Upper lobe of left lung (tissue), 6 donors: ENCODE measurements at regions not wholly inside any gene's neighbourhood (a gene's known extent, or its start where the extent isn't known, plus 50 kb on each side); places are given as distances from the start of the nearest gene placed in this dataset.

Experiments used
- ATAC-seq, 2 donors: fragments of 200-7000 bp; cut with Tn5 transposase; one replicate each; pipeline ENCODE4 v1.9.1; 2022; ENCODE audit warnings: mild to moderate bottlenecking in 2 of 2, moderate library complexity in 2 of 2; ENCODE audit not compliant: low FRiP score in 2 of 2
- DNase-seq, 2 donors: peaks; one replicate each; pipeline ENCODE4 v3.0.0-alpha.2; 2019 to 2020
- H3K27ac ChIP-seq, 4 donors: fragments of 200-600 bp; sonication (generic); one replicate each; pipeline ENCODE4 v1.5.1; 2016 to 2019
- H3K27me3 ChIP-seq, 4 donors: fragments of 200-600 bp; sonication (generic); one replicate each; pipeline ENCODE4 v1.5.1; 2017 to 2019
- H3K36me3 ChIP-seq, 4 donors: fragments of 200-600 bp; sonication (generic); one replicate each; pipeline ENCODE4 v1.5.1; 2016 to 2019
- H3K4me1 ChIP-seq, 4 donors: fragments of 200-600 bp; sonication (generic); one replicate each; pipeline ENCODE4 v1.5.1; 2018 to 2019
- H3K4me3 ChIP-seq, 4 donors: fragments of 200-600 bp; sonication (generic); one replicate each; pipeline ENCODE4 v1.5.1; 2017 to 2019; ENCODE audit warnings: mild to moderate bottlenecking in 2 of 4, moderate library complexity in 1 of 4
- H3K9me3 ChIP-seq, 4 donors: fragments of 200-600 bp; sonication (generic); one replicate each; pipeline ENCODE4 v1.5.1; 2018 to 2019
- EP300 ChIP-seq, 4 donors: sonication (generic); formaldehyde crosslinking; IDR thresholded peaks; one replicate each; pipeline ENCODE4 v1.5.1; 2017; ENCODE audit warnings: antibody characterized with exemption in 4 of 4, control low read depth in 2 of 4
- POLR2A ChIP-seq, 4 donors: fragments of 450-650 bp; IDR thresholded peaks; one replicate each; pipeline ENCODE4 v1.5.1; 2016 to 2017; ENCODE audit warnings: antibody characterized with exemption in 4 of 4, mild to moderate bottlenecking in 2 of 4
- POLR2AphosphoS5 ChIP-seq, 2 donors: sonication (generic); formaldehyde crosslinking; IDR thresholded peaks; one replicate each; pipeline ENCODE4 v1.5.1; 2017; ENCODE audit warnings: antibody characterized with exemption in 2 of 2
- WGBS, 2 donors: methylation state at CpG; one replicate each; pipeline ENCODE4 v1.1.5; 2017 to 2018; 5-methylcytosine and 5-hydroxymethylcytosine counted together
- TF ChIP-seq, protein P1 (sequence below), 6 experiments: fragments of 450-650 bp in 4 of 6; fragments of 200-600 bp in 2 of 6; sonication (generic) in 2 of 6; IDR thresholded peaks; one replicate each; pipeline ENCODE4 v1.5.1; 2016 to 2019; ENCODE audit warnings: antibody characterized with exemption in 6 of 6
- donor health status: DM: no; HTN: no; CAD: no; lungs with moderate emphysema.
- donor health status: DM: no; HTN: yes; CAD: no; lungs with severe emphysema.

DNA sequence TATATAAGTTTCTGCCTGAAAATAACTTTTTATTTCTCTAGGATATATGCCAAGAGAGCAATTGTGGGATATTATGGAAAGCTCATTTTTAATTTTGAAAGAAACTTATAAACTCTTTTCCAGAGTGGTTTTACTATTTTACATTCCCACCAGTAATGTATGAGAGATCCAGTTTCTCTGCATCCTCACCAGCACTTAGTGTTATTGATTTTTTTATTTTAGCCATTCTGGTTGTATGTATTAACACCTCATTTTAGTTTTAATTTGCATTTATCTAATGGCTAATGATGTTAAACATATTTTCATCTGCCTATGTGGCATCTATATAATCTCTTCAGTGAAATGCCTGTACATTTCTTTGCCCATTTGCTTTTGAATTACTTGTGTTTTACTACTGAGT, 597.7 kb upstream of the RAB6C start:
- no peak overlapping the region for H3K27ac ChIP-seq
- no peak for ATAC-seq
- H3K9me3 ChIP-seq, result peaks cover 0 to 6% (median 0%) of the 10 kb centered on the region in 4 donors
- no peaks in the 10 kb centered on the region for H3K36me3 ChIP-seq
- H3K27me3 ChIP-seq, result no peaks in the 10 kb centered on the region
- DNase-seq, result no peak
- H3K4me3 ChIP-seq, result no peak overlapping the region
- H3K4me1 ChIP-seq, result no peaks in the 10 kb centered on the region
- TF ChIP-seq POLR2A (IDR thresholded peaks at IDR 0.05) (no peak), EP300 (IDR thresholded peaks at IDR 0.05) (no peak), POLR2AphosphoS5 (IDR thresholded peaks at IDR 0.05) (no peak)
- TF ChIP-seq, protein P1, sequence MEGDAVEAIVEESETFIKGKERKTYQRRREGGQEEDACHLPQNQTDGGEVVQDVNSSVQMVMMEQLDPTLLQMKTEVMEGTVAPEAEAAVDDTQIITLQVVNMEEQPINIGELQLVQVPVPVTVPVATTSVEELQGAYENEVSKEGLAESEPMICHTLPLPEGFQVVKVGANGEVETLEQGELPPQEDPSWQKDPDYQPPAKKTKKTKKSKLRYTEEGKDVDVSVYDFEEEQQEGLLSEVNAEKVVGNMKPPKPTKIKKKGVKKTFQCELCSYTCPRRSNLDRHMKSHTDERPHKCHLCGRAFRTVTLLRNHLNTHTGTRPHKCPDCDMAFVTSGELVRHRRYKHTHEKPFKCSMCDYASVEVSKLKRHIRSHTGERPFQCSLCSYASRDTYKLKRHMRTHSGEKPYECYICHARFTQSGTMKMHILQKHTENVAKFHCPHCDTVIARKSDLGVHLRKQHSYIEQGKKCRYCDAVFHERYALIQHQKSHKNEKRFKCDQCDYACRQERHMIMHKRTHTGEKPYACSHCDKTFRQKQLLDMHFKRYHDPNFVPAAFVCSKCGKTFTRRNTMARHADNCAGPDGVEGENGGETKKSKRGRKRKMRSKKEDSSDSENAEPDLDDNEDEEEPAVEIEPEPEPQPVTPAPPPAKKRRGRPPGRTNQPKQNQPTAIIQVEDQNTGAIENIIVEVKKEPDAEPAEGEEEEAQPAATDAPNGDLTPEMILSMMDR (IDR thresholded peaks at IDR 0.05), result no peak

DNA sequence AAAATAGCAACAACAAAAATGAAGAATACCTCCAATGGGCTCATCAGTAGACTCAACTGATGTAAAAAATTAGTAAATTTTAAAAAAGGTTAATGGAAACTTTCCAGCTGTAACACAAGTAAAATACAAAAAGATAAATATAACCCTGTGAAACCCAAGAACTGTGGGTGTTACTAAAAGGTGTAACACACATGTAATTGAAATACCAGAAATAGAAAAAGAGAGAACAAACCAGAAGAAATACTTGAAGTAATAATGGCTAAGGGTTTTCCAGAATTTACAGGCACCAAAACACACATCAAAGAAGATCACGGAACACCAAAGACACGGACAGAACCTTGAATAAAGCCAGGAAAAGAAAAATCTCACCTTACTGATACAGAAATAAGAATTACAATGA, 590.6 kb upstream of the RAB6C start:
- DNase-seq (no peak), ATAC-seq (no peak)
- H3K4me3 ChIP-seq, result no peak overlapping the region
- no peak overlapping the region for H3K27ac ChIP-seq
- no peaks in the 10 kb centered on the region for H3K4me1 ChIP-seq
- H3K36me3 ChIP-seq, result no peaks in the 10 kb centered on the region
- H3K27me3 ChIP-seq, result no peaks in the 10 kb centered on the region
- no peaks in the 10 kb centered on the region for H3K9me3 ChIP-seq
- TF ChIP-seq POLR2A (IDR thresholded peaks at IDR 0.05) (no peak), POLR2AphosphoS5 (IDR thresholded peaks at IDR 0.05) (no peak)
- TF ChIP-seq, protein P1 (IDR thresholded peaks at IDR 0.05), result no peak
- 77 to 79% methylated on average over 2 of the region's 2 CpGs for WGBS, 2 donors

DNA sequence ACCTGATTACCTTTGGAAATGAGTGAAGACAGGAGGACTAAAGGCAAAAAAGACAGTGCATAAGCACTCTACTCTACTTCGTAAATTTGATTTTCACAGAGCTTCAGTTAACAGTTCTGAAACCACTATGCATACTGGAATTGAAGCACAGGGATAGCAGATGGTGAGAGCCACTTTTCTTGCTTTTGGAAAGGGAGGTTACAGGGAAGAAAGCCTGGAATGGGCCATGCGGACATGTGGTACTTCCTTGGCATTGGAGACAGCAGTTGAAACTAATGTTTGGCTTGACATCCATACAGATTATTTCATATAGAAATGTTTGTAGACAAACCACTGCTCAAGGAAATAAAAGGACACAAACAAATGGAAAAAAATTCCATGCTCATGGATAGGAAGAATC, 585.6 kb upstream of the RAB6C start:
- Histone ChIP-seq H3K4me3 (no peak overlapping the region), H3K27ac (no peak overlapping the region), H3K9me3 (no peaks in the 10 kb centered on the region), H3K36me3 (no peaks in the 10 kb centered on the region), H3K27me3 (no peaks in the 10 kb centered on the region), H3K4me1 (no peaks in the 10 kb centered on the region)
- no peak for DNase-seq
- TF ChIP-seq, protein P1 (IDR thresholded peaks at IDR 0.05), result no peak
- no peak for TF ChIP-seq POLR2A (IDR thresholded peaks at IDR 0.05)
- TF ChIP-seq POLR2AphosphoS5 (IDR thresholded peaks at IDR 0.05), result no peak
- TF ChIP-seq EP300 (IDR thresholded peaks at IDR 0.05), result no peak
- WGBS, 2 donors, result 81 to 89% methylated on average over 2 of the region's 2 CpGs
- ATAC-seq, result no peak

DNA sequence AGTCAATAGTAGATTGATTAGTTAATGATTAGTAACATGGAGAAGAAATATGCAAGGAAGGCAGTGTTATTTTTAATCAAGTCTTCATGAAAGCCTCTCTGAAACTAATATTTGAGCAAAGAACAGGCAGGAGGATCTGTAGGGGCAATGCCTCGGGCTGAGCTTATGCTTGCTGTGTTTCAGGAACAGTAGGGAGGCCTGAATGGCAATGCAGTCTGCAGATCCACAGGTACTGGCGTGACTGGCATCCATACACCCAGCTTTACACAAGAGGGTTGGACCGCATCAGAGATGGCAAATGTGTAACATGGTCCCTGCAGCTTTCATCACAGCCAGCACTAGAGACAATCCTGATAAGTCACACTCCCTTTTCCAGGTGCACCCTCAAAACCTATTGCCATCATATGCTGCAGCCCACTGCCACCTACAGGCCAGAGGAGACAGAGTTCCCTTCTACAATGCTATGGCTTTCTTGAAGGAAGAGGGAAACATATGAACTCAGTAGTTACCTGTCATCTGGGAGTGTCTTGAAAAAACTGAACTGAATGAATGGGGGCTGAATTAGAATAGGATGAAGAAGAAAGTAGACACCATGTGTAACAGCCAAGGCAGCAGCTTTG, 582.4 kb upstream of the RAB6C start:
- TF ChIP-seq, protein P1 (IDR thresholded peaks at IDR 0.05), result peak in 3 of 6 experiments; percentile 22 to 38 (median 31)
- TF ChIP-seq POLR2AphosphoS5 (IDR thresholded peaks at IDR 0.05) (no peak), EP300 (IDR thresholded peaks at IDR 0.05) (no peak)
- H3K36me3 ChIP-seq, result no peaks in the 10 kb centered on the region
- H3K27ac ChIP-seq, result no peak overlapping the region
- no peaks in the 10 kb centered on the region for H3K4me1 ChIP-seq
- 53 to 70% methylated on average over 3 of the region's 3 CpGs for WGBS, 2 donors
- H3K4me3 ChIP-seq, result no peak overlapping the region
- no peaks in the 10 kb centered on the region for H3K27me3 ChIP-seq
- no peak for DNase-seq
- peak in 1 of 2 donors; percentile 43 for ATAC-seq
- H3K9me3 ChIP-seq, result no peaks in the 10 kb centered on the region

GRCh38 chr2:129400826-129401225, 578.6 kb upstream of the RAB6C start:
- H3K36me3 ChIP-seq, result no peaks in the 10 kb centered on the region
- no peak for TF ChIP-seq POLR2AphosphoS5 (IDR thresholded peaks at IDR 0.05)
- H3K4me1 ChIP-seq, result no peaks in the 10 kb centered on the region
- DNase-seq (peak in 1 of 2 donors; percentile 8), ATAC-seq (no peak)
- 64 to 90% methylated on average over 2 to 7 of the region's 7 CpGs for WGBS, 2 donors
- H3K27ac ChIP-seq, result no peak overlapping the region
- no peak overlapping the region for H3K4me3 ChIP-seq
- no peaks in the 10 kb centered on the region for H3K9me3 ChIP-seq
- H3K27me3 ChIP-seq, result no peaks in the 10 kb centered on the region
